ENCODE measurements at regions not wholly inside any gene's neighbourhood (a gene's known extent, or its start where the extent isn't known, plus 50 kb on each side); places are given as distances from the start of the nearest gene placed in this dataset.

GRCh38 chr6:113049190-113049589, 702.1 kb downstream of the RFPL4B start:
- H2AFZ ChIP-seq = 0 out of 2 replicates have a peak overlapping the region, but pooled peaks have one; percentile 12
- H3K27me3 ChIP-seq (ENCODE audit: insufficient read depth) = no peaks in the 10 kb centered on the region
- H3K4me2 ChIP-seq = no peak overlapping the region
- H3K79me2 ChIP-seq (replicated peaks; ENCODE audit: insufficient read depth) = no peaks in the 10 kb centered on the region
- ATAC-seq = no peak; the same call in 2 of the 3 replicates
- Mint-ChIP-seq H3K36me3 (ENCODE audit: low read depth) (no peaks in the 10 kb centered on the region), H3K9me3 (no peaks in the 10 kb centered on the region), H3K4me3 (no peak overlapping the region), H3K27ac (peak overlapping the region; percentile 83), H3K4me1 (peaks cover 19% of the 10 kb centered on the region), H3K27me3 (ENCODE audit: insufficient read depth, low read depth, poor library complexity) (peaks cover 3% of the 10 kb centered on the region)
- peaks cover 13% of the 10 kb centered on the region; the same call in 1 of the 2 replicates for H3K4me1 ChIP-seq (ENCODE audit: insufficient read depth)
- no peaks in the 10 kb centered on the region for H4K20me1 ChIP-seq (replicated peaks; ENCODE audit: insufficient read depth)
- H3K9me2 ChIP-seq (ENCODE audit: insufficient read depth) = 0 out of 2 replicates have a peak, but pooled peaks cover 3% of the 10 kb centered on the region
- no peak overlapping the region for H3K27ac ChIP-seq (ENCODE audit: low read depth)
- no peak overlapping the region for H3K4me3 ChIP-seq
- DNase-seq (ENCODE audit: low spot score) = no peak
- no peaks in the 10 kb centered on the region for H3K36me3 ChIP-seq (ENCODE audit: insufficient read depth)
- H3F3A ChIP-seq (replicated peaks; ENCODE audit: low read depth) = no peaks in the 10 kb centered on the region
- TF ChIP-seq ETS1 (IDR thresholded peaks at IDR 0.05) (no peak), EZH2 (IDR thresholded peaks at IDR 0.05; ENCODE audit: low read depth, unreplicated experiment) (no peak), ZNF462 (CRISPR knock-in tag; IDR thresholded peaks at IDR 0.05) (no peak), ZNF331 (CRISPR knock-in tag; IDR thresholded peaks at IDR 0.05; ENCODE audit: low read depth) (no peak)
